Neural cell (in vitro differentiated cells): ENCODE measurements at regions not wholly inside any gene's neighbourhood (a gene's known extent, or its start where the extent isn't known, plus 50 kb on each side); places are given as distances from the start of the nearest gene placed in this dataset.

Experiments used
- CTCF ChIP-seq: fragments of 450-650 bp; IDR thresholded peaks from 2 replicates; pipeline ENCODE4 v1.5.1; 2014; ENCODE audit warnings: antibody characterized with exemption, mild to moderate bottlenecking, moderate library complexity; ENCODE audit not compliant: poor library complexity, severe bottlenecking
- EZH2 ChIP-seq: fragments of 200-600, 300-800 bp; shearing (Covaris generic), sonication (generic); IDR thresholded peaks from 2 replicates; pipeline ENCODE4 v1.6.1; 2014; ENCODE audit warnings: antibody characterized with exemption, low read length, borderline replicate concordance, mild to moderate bottlenecking; ENCODE audit not compliant: insufficient read depth, poor library complexity, severe bottlenecking
- MXI1 ChIP-seq: fragments of 450-650 bp; conservative IDR thresholded peaks from 2 replicates; pipeline ENCODE4 v1.6.1; 2014; ENCODE audit warnings: antibody characterized with exemption, mild to moderate bottlenecking; ENCODE audit not compliant: poor library complexity, severe bottlenecking
- POLR2AphosphoS5 ChIP-seq: IDR thresholded peaks from 2 replicates; pipeline ENCODE4 v1.6.1; 2012
- RAD21 ChIP-seq: fragments of 450-650 bp; conservative IDR thresholded peaks from 2 replicates; pipeline ENCODE4 v1.6.1; 2014; ENCODE audit warnings: antibody characterized with exemption, mild to moderate bottlenecking, moderate library complexity
- SMC3 ChIP-seq: fragments of 450-650 bp; conservative IDR thresholded peaks from 2 replicates; pipeline ENCODE4 v1.6.1; 2014; ENCODE audit warnings: antibody characterized with exemption, mild to moderate bottlenecking, moderate library complexity; ENCODE audit not compliant: poor library complexity
- TAF1 ChIP-seq: IDR thresholded peaks from 2 replicates; pipeline ENCODE4 v1.6.1; 2012; ENCODE audit warnings: low read depth
- TF ChIP-seq, protein P1 (sequence below): IDR thresholded peaks from 2 replicates; pipeline ENCODE4 v1.6.1; 2012; ENCODE audit warnings: borderline replicate concordance

GRCh38 chr6:166784691-166785090 is 157.6 kb upstream of the RPS6KA2 start:
- no peak for TF ChIP-seq CTCF
- TF ChIP-seq, protein P1, sequence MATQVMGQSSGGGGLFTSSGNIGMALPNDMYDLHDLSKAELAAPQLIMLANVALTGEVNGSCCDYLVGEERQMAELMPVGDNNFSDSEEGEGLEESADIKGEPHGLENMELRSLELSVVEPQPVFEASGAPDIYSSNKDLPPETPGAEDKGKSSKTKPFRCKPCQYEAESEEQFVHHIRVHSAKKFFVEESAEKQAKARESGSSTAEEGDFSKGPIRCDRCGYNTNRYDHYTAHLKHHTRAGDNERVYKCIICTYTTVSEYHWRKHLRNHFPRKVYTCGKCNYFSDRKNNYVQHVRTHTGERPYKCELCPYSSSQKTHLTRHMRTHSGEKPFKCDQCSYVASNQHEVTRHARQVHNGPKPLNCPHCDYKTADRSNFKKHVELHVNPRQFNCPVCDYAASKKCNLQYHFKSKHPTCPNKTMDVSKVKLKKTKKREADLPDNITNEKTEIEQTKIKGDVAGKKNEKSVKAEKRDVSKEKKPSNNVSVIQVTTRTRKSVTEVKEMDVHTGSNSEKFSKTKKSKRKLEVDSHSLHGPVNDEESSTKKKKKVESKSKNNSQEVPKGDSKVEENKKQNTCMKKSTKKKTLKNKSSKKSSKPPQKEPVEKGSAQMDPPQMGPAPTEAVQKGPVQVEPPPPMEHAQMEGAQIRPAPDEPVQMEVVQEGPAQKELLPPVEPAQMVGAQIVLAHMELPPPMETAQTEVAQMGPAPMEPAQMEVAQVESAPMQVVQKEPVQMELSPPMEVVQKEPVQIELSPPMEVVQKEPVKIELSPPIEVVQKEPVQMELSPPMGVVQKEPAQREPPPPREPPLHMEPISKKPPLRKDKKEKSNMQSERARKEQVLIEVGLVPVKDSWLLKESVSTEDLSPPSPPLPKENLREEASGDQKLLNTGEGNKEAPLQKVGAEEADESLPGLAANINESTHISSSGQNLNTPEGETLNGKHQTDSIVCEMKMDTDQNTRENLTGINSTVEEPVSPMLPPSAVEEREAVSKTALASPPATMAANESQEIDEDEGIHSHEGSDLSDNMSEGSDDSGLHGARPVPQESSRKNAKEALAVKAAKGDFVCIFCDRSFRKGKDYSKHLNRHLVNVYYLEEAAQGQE = no peak
- no peak for TF ChIP-seq TAF1
- no peak for TF ChIP-seq POLR2AphosphoS5
- TF ChIP-seq EZH2 = no peak
- TF ChIP-seq SMC3 = no peak
- TF ChIP-seq RAD21 = no peak
- no peak for TF ChIP-seq MXI1
